ENCODE measurements at regions not wholly inside any gene's neighbourhood (a gene's known extent, or its start where the extent isn't known, plus 50 kb on each side); places are given as distances from the start of the nearest gene placed in this dataset.

DNA sequence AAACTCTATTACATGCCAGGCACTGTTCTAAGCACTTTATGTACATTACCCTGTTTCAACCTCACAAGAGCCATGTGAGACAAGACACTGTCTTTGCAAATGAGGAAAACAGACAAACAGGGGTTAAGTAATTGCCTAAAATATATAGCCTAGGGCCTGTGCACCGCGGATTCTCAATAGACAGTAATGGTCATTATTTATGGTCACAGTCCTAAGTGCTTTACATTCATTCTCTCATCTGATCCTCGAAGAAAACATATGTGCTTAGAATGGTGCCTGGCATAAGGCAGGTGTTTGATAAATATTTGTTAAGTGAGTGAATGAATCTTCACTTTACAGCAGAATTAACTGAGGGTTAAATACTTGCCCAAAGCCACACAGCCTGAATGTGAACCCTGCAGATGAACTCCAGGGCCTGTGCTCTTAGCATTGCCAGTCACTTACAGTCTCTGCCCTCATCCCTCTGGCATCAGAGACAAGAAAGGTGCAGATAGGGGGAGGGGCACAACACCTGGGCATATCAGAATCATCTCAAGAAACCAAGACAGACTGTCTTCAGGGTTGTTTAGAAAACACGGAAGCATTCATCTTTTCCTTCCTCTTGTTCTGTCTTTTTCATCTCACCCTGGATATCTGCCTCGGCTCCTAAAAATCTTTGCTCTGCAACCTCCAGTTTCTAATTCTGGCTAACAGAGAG is 92.8 kb upstream of the SASH1 start:
- no CpG with 5 or more reads among the region's 5 CpGs for WGBS, 2 experiments (ENCODE audit: extremely low coverage in 2 of 2, insufficient read length in 1 of 2)
- Histone ChIP-seq H2BK5ac (ENCODE audit: low read depth, low read length, poor library complexity, severe bottlenecking) (no peak overlapping the region), H3K4ac (ENCODE audit: low read depth, low read length) (peak overlapping the region; percentile 25), H2BK15ac (ENCODE audit: low read depth, low read length) (no peak overlapping the region), H3K36me3 (ENCODE audit: control insufficient read depth, insufficient read depth, low read length) (no peaks in the 10 kb centered on the region), H2BK120ac (ENCODE audit: low read depth, low read length) (no peak overlapping the region), H3K18ac (ENCODE audit: low read depth, low read length) (no peak overlapping the region), H3K79me1 (ENCODE audit: low read depth in 1 of 2, low read length in 2 of 2) (no peaks in the 10 kb centered on the region), H3K4me2 (ENCODE audit: low read depth, low read length) (no peak overlapping the region), H3K56ac (ENCODE audit: extremely low read depth, insufficient read depth, low read length) (no peak overlapping the region), H3K9me3 (ENCODE audit: control insufficient read depth, insufficient read depth, low read length) (no peaks in the 10 kb centered on the region), H3K4me3 (ENCODE audit: insufficient read depth, low read depth, low read length) (no peak overlapping the region), H3K27ac (ENCODE audit: insufficient read depth, low read length) (no peak overlapping the region), H3K23ac (ENCODE audit: low read depth, low read length) (no peak overlapping the region), H3K27me3 (ENCODE audit: control insufficient read depth, insufficient read depth, low read length) (no peaks in the 10 kb centered on the region), H4K5ac (ENCODE audit: low read depth, low read length) (no peak overlapping the region), H2BK20ac (ENCODE audit: low read depth, low read length) (no peak overlapping the region), H3K4me1 (ENCODE audit: control insufficient read depth, insufficient read depth, low read length) (peaks cover 2% of the 10 kb centered on the region; the same call in 1 of the 2 replicates), H3K9ac (ENCODE audit: low read depth, low read length) (no peak overlapping the region), H4K8ac (ENCODE audit: low read depth in 2 of 2, low read length in 2 of 2) (no peak overlapping the region), H2AFZ (replicated peaks; ENCODE audit: low read length, poor library complexity) (no peak overlapping the region), H4K20me1 (ENCODE audit: insufficient read depth, low read length) (no peaks in the 10 kb centered on the region), H2AK9ac (replicated peaks; ENCODE audit: low read depth, low read length, poor library complexity) (no peak overlapping the region), H4K91ac (ENCODE audit: insufficient read depth, low read depth, low read length) (no peak overlapping the region), H3K9me1 (ENCODE audit: insufficient read depth, low read length) (no peaks in the 10 kb centered on the region), H2AK5ac (ENCODE audit: low read depth, low read length) (no peak overlapping the region), H3K14ac (replicated peaks; ENCODE audit: low read depth, low read length) (no peak overlapping the region)
- intact Hi-C loops (cut with micrococcal nuclease): no loop called here
- POLR2A ChIA-PET (ENCODE audit: unreplicated experiment): no interaction called here
- CTCF ChIA-PET: no interaction called here
- BruUV-seq (replicated peaks): no TSS peak
- TF ChIP-seq POLR2A (IDR thresholded peaks at IDR 0.05; ENCODE audit: low read depth, low read length) (no peak), CTCF (conservative IDR thresholded peaks at IDR 0.05; ENCODE audit: low read depth, low read length) (no peak), RCOR1 (IDR thresholded peaks at IDR 0.05; ENCODE audit: insufficient replicate concordance, low read length) (no peak), BHLHE40 (IDR thresholded peaks at IDR 0.05; ENCODE audit: low read depth, low read length) (no peak), RFX5 (IDR thresholded peaks at IDR 0.05; ENCODE audit: low read depth, low read length) (no peak), FOS (IDR thresholded peaks at IDR 0.05; ENCODE audit: low read depth, low read length) (no peak), RAD21 (IDR thresholded peaks at IDR 0.05; ENCODE audit: low read length) (no peak), ELK1 (IDR thresholded peaks at IDR 0.05; ENCODE audit: borderline replicate concordance, low read depth, low read length) (no peak), MAFK (IDR thresholded peaks at IDR 0.05; ENCODE audit: low read depth, low read length) (no peak)
- ATAC-seq (ENCODE audit: low read depth) (no peak), DNase-seq (no peak)
- dilution Hi-C loops (cut with HindIII; ENCODE audit: low sequenced_read_pairs, unreplicated experiment): no loop called here
- in situ Hi-C loops (cut with MboI; ENCODE audit: low sequenced_read_pairs): loop anchor here (5.0 kb wide), 1 partner anchor 63 kb away; no protein-coding TSS in a partner anchor

Data from IMR-90 (cell line).